IMR-90 (cell line): ENCODE measurements at regions not wholly inside any gene's neighbourhood (a gene's known extent, or its start where the extent isn't known, plus 50 kb on each side); places are given as distances from the start of the nearest gene placed in this dataset.

ENCODE experiments used
- ATAC-seq: fragments of 200-7000 bp; cut with Tn5 transposase; 2 replicates; pipeline ENCODE4 v1.9.1; 2020; ENCODE audit warnings: low read depth, mild to moderate bottlenecking, moderate library complexity
- BruUV-seq: library from RNA; stranded (reverse); fragments of 400-500 nt; replicated peaks from 2 replicates; lab custom pipeline; 2021; lab: Mats Ljungman, UMichigan
- CTCF ChIA-PET: fragments of 300-600 bp; formaldehyde crosslinking; extraction: SDS; loops from one replicate; lab custom pipeline; 2021; ENCODE audit warnings: antibody characterized with exemption; lab: Yijun Ruan, JAX
- POLR2A ChIA-PET: fragments of 300-600 bp; sonication (Branson Sonifier 250); formaldehyde crosslinking; loops from one replicate; lab custom pipeline; 2022; ENCODE audit warnings: antibody characterized with exemption; ENCODE audit not compliant: unreplicated experiment; lab: Charles Lee
- DNase-seq: peaks from one replicate; pipeline ENCODE4 v3.0.0; 2013
- H2AFZ ChIP-seq: replicated peaks from 2 replicates; pipeline ENCODE3; 2013; ENCODE audit warnings: low read length, mild to moderate bottlenecking; ENCODE audit not compliant: poor library complexity
- H2AK5ac ChIP-seq: 2 replicates; pipeline ENCODE4 v1.6.1; 2013; ENCODE audit warnings: low read depth, low read length, inconsistent platforms
- H2AK9ac ChIP-seq: replicated peaks from 2 replicates; pipeline ENCODE3; 2013; ENCODE audit warnings: mild to moderate bottlenecking, low read depth, low read length, moderate library complexity; ENCODE audit not compliant: poor library complexity
- H2BK120ac ChIP-seq: 2 replicates; pipeline ENCODE4 v1.6.1; 2013; ENCODE audit warnings: low read depth, low read length, inconsistent platforms
- H2BK15ac ChIP-seq: 3 replicates; pipeline ENCODE4 v1.6.1; 2013; ENCODE audit warnings: low read depth, low read length, inconsistent platforms
- H2BK20ac ChIP-seq: 2 replicates; pipeline ENCODE4 v1.6.1; 2013; ENCODE audit warnings: low read depth, mild to moderate bottlenecking, inconsistent platforms, low read length, moderate library complexity
- H2BK5ac ChIP-seq: 2 replicates; pipeline ENCODE4 v1.6.1; 2013; ENCODE audit warnings: mild to moderate bottlenecking, low read depth, low read length, inconsistent platforms; ENCODE audit not compliant: poor library complexity, severe bottlenecking
- H3K14ac ChIP-seq: replicated peaks from 2 replicates; pipeline ENCODE4 v1.6.1; 2013; ENCODE audit warnings: low read depth, low read length, inconsistent platforms
- H3K18ac ChIP-seq: 2 replicates; pipeline ENCODE4 v1.6.1; 2013; ENCODE audit warnings: low read depth, low read length, control low read depth
- H3K23ac ChIP-seq: 2 replicates; pipeline ENCODE4 v1.6.1; 2013; ENCODE audit warnings: low read depth, low read length, inconsistent platforms
- H3K27ac ChIP-seq: 2 replicates; pipeline ENCODE4 v1.5.1; 2013; ENCODE audit warnings: mild to moderate bottlenecking, control low read depth, low read length; ENCODE audit not compliant: insufficient read depth
- H3K27me3 ChIP-seq: 2 replicates; pipeline ENCODE4 v1.6.1; 2013; ENCODE audit warnings: low read length; ENCODE audit not compliant: control insufficient read depth, insufficient read depth
- H3K36me3 ChIP-seq: 2 replicates; pipeline ENCODE4 v1.6.1; 2013; ENCODE audit warnings: low read length, mixed read lengths; ENCODE audit not compliant: control insufficient read depth, insufficient read depth
- H3K4ac ChIP-seq: 2 replicates; pipeline ENCODE4 v1.6.1; 2013; ENCODE audit warnings: low read depth, low read length, inconsistent platforms
- H3K4me1 ChIP-seq: 2 replicates; pipeline ENCODE4 v1.6.1; 2013; ENCODE audit warnings: low read length, mixed read lengths; ENCODE audit not compliant: control insufficient read depth, insufficient read depth
- H3K4me2 ChIP-seq: 2 replicates; pipeline ENCODE4 v1.6.1; 2013; ENCODE audit warnings: low read depth, mild to moderate bottlenecking, control low read depth, low read length, moderate library complexity
- H3K4me3 ChIP-seq: 2 replicates; pipeline ENCODE4 v1.5.1; 2013; ENCODE audit warnings: low read depth, mild to moderate bottlenecking, control low read depth, low read length, moderate library complexity; ENCODE audit not compliant: insufficient read depth
- H3K56ac ChIP-seq: 2 replicates; pipeline ENCODE4 v1.6.1; 2013; ENCODE audit warnings: low read length, inconsistent platforms; ENCODE audit not compliant: insufficient read depth; ENCODE audit errors: extremely low read depth
- H3K79me1 ChIP-seq, 2 experiments: 2 replicates each; pipeline ENCODE4 v1.6.1; 2013; ENCODE audit warnings: low read length in 2 of 2, inconsistent platforms in 1 of 2, low read depth in 1 of 2
- H3K9ac ChIP-seq: 2 replicates; pipeline ENCODE4 v1.6.1; 2013; ENCODE audit warnings: low read depth, low read length, control low read depth
- H3K9me1 ChIP-seq: 2 replicates; pipeline ENCODE4 v1.6.1; 2013; ENCODE audit warnings: low read length, inconsistent platforms; ENCODE audit not compliant: insufficient read depth
- H3K9me3 ChIP-seq: 2 replicates; pipeline ENCODE4 v1.6.1; 2013; ENCODE audit warnings: low read length; ENCODE audit not compliant: control insufficient read depth, insufficient read depth
- H4K20me1 ChIP-seq: 2 replicates; pipeline ENCODE4 v1.6.1; 2013; ENCODE audit warnings: low read length, inconsistent platforms; ENCODE audit not compliant: insufficient read depth
- H4K5ac ChIP-seq: 2 replicates; pipeline ENCODE4 v1.6.1; 2013; ENCODE audit warnings: mild to moderate bottlenecking, low read depth, low read length, control low read depth
- H4K8ac ChIP-seq, 2 experiments: 2 replicates each; pipeline ENCODE4 v1.6.1; 2013; ENCODE audit warnings: low read depth in 2 of 2, low read length in 2 of 2, control low read depth in 1 of 2, inconsistent platforms in 1 of 2
- H4K91ac ChIP-seq: 2 replicates; pipeline ENCODE4 v1.6.1; 2013; ENCODE audit warnings: low read depth, low read length, inconsistent platforms; ENCODE audit not compliant: insufficient read depth
- BHLHE40 ChIP-seq: fragments of 150-350 bp; IDR thresholded peaks from 2 replicates; pipeline ENCODE4 v1.6.1; 2016; ENCODE audit warnings: mild to moderate bottlenecking, low read depth, low read length
- CEBPB ChIP-seq: IDR thresholded peaks from 2 replicates; pipeline ENCODE4 v1.6.1; 2012; ENCODE audit warnings: low read depth, low read length, improper control_type of control experiment
- ELK1 ChIP-seq: fragments of 150-350 bp; IDR thresholded peaks from 2 replicates; pipeline ENCODE4 v1.6.1; 2016; ENCODE audit warnings: low read depth, mild to moderate bottlenecking, low read length, moderate library complexity, borderline replicate concordance
- FOS ChIP-seq: fragments of 150-350 bp; IDR thresholded peaks from 2 replicates; pipeline ENCODE4 v1.6.1; 2016; ENCODE audit warnings: low read depth, low read length
- MAFK ChIP-seq: IDR thresholded peaks from 2 replicates; pipeline ENCODE4 v1.6.1; 2012; ENCODE audit warnings: low read depth, low read length, improper control_type of control experiment
- MXI1 ChIP-seq: IDR thresholded peaks from 2 replicates; pipeline ENCODE4 v1.6.1; 2012; ENCODE audit warnings: low read depth, mild to moderate bottlenecking, low read length, moderate library complexity, borderline replicate concordance
- POLR2A ChIP-seq: IDR thresholded peaks from 2 replicates; pipeline ENCODE4 v1.6.1; 2012; ENCODE audit warnings: mild to moderate bottlenecking, low read depth, low read length
- RCOR1 ChIP-seq: IDR thresholded peaks from 2 replicates; pipeline ENCODE4 v1.6.1; 2012; ENCODE audit warnings: mild to moderate bottlenecking, low read length, improper control_type of control experiment; ENCODE audit not compliant: insufficient replicate concordance
- RFX5 ChIP-seq: IDR thresholded peaks from 2 replicates; pipeline ENCODE4 v1.8.0; 2012; ENCODE audit warnings: low read depth, mild to moderate bottlenecking, low read length, moderate library complexity
- dilution Hi-C: fragments of 300-500 bp; cut with HindIII; formaldehyde crosslinking; loops from one replicate; pipeline ENCODE4 v1.14.3; 2018; ENCODE audit warnings: low sequenced_read_pairs; ENCODE audit not compliant: unreplicated experiment
- in situ Hi-C: fragments of 300-500 bp; cut with MboI; formaldehyde crosslinking; loops from 3 replicates; pipeline ENCODE4 v1.14.3; 2019; ENCODE audit warnings: low sequenced_read_pairs, inconsistent platforms, mixed read lengths
- intact Hi-C: fragments of 100-400 bp; cut with micrococcal nuclease; formaldehyde crosslinking; loops from 2 replicates; pipeline ENCODE4 v1.10.0; 2022

- Histone ChIP-seq H4K5ac (no peak overlapping the region), H3K4me1 (peaks cover 4% of the 10 kb centered on the region; the same call in 1 of the 2 replicates), H3K4me2 (no peak overlapping the region), H3K9me3 (no peaks in the 10 kb centered on the region), H3K27ac (no peak overlapping the region; the same call in 1 of the 2 replicates), H2BK120ac (no peak overlapping the region), H3K9me1 (no peaks in the 10 kb centered on the region; the same call in 1 of the 2 replicates), H2BK15ac (no peak overlapping the region), H3K4me3 (no peak overlapping the region), H3K4ac (no peak overlapping the region), H4K20me1 (no peaks in the 10 kb centered on the region), H2BK5ac (no peak overlapping the region), H4K8ac (no peak overlapping the region), H2AK5ac (no peak overlapping the region), H3K9ac (no peak overlapping the region), H2AFZ (no peak overlapping the region), H2AK9ac (no peak overlapping the region), H3K36me3 (no peaks in the 10 kb centered on the region), H3K27me3 (no peaks in the 10 kb centered on the region), H3K56ac (no peak overlapping the region), H3K23ac (no peak overlapping the region), H4K91ac (no peak overlapping the region), H3K79me1 (no peaks in the 10 kb centered on the region), H3K18ac (no peak overlapping the region; the same call in 1 of the 2 replicates), H2BK20ac (no peak overlapping the region), H3K14ac (no peak overlapping the region)
- ATAC-seq (peak; percentile 40), DNase-seq (no peak)
- dilution Hi-C loops: no loop called here
- ChIA-PET POLR2A (no interaction called here), CTCF (interaction anchor here (0.5 to 0.6 kb wide), 2 partner anchors 84 to 351 kb away, joined by 3 read pairs; no protein-coding TSS in a partner anchor)
- intact Hi-C loops: no loop called here
- in situ Hi-C loops: no loop called here
- BruUV-seq: no TSS peak
- TF ChIP-seq FOS (no peak), ELK1 (no peak), POLR2A (no peak), CEBPB (no peak), MAFK (no peak), MXI1 (no peak), BHLHE40 (no peak), RCOR1 (no peak), RFX5 (no peak)
These were observed 57.1 kb upstream of the RWDD3 start for GRCh38 chr1:95176861-95177260.
